ENCODE measurements at regions not wholly inside any gene's neighbourhood (a gene's known extent, or its start where the extent isn't known, plus 50 kb on each side); places are given as distances from the start of the nearest gene placed in this dataset.

DNA sequence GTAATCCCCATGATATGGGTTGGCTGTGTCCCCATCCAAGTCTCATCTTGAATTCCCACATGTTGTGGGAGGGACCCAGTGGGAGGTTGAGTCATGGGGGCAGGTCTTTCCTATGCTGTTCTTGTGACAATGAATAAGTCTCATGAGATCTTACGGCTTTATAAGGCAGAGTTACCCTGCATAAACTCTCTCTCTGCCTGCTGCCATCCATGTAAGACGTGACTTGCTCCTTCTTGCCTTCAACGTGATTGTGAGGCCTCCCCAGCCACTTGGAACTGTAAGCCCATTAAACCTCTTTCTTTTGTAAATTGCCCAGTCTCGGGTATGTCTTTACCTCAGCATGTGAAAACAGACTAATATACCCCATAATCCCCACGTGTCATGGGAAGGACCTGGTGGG, 61.9 kb upstream of the LDAH start:
- DNase-seq = no peak
- Mint-ChIP-seq H3K27me3 (ENCODE audit: insufficient read depth) (no peaks in the 10 kb centered on the region; the same call in 1 of the 2 replicates), H3K4me3 (no peak overlapping the region), H3K9me3 (peaks cover 5% of the 10 kb centered on the region; the same call in 1 of the 2 replicates), H3K27ac (no peak overlapping the region), H3K4me1 (ENCODE audit: low read depth) (no peaks in the 10 kb centered on the region), H3K36me3 (ENCODE audit: low read depth) (no peaks in the 10 kb centered on the region)
- TF ChIP-seq, protein P1, sequence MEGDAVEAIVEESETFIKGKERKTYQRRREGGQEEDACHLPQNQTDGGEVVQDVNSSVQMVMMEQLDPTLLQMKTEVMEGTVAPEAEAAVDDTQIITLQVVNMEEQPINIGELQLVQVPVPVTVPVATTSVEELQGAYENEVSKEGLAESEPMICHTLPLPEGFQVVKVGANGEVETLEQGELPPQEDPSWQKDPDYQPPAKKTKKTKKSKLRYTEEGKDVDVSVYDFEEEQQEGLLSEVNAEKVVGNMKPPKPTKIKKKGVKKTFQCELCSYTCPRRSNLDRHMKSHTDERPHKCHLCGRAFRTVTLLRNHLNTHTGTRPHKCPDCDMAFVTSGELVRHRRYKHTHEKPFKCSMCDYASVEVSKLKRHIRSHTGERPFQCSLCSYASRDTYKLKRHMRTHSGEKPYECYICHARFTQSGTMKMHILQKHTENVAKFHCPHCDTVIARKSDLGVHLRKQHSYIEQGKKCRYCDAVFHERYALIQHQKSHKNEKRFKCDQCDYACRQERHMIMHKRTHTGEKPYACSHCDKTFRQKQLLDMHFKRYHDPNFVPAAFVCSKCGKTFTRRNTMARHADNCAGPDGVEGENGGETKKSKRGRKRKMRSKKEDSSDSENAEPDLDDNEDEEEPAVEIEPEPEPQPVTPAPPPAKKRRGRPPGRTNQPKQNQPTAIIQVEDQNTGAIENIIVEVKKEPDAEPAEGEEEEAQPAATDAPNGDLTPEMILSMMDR (IDR thresholded peaks at IDR 0.05) = no peak

DNA sequence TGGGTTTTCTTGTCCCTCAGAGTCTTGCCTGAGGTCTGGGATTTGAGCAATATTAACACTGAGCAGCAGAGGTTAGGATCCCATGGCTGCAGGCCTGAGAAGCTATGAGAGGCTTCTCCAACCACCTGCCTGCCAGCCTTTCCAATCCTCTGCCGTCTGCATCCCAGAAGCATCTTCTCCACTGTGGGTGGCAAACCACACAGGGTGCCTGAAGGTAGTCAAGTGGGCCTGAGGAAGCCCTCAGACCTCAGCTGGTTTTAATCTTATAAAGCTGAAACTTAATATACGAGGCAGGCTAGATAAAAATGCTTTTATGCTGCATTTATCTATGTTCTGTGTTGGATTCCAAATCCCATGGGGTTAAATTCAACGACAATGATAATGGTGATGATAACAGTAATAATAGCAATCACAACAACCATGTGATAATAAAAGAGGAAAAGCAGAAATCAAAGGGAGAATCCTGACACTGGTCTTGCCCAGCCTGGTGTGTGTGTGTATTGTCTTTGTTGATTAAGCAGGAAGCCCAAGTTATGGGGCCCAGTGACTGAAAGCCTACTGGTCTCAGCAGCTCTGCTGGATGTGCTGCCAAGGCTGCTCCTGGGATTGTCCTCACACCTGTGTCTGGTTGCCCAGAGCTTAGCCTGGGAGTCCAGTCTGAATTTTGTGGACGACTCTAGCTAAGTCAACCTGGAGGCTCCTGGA, 59.7 kb upstream of the LDAH start:
- Mint-ChIP-seq H3K9me3 (peaks cover 5% of the 10 kb centered on the region; the same call in 1 of the 2 replicates), H3K36me3 (ENCODE audit: low read depth) (no peaks in the 10 kb centered on the region), H3K4me1 (ENCODE audit: low read depth) (no peaks in the 10 kb centered on the region), H3K27me3 (ENCODE audit: insufficient read depth) (no peaks in the 10 kb centered on the region; the same call in 1 of the 2 replicates), H3K27ac (no peak overlapping the region), H3K4me3 (no peak overlapping the region)
- no peak for DNase-seq
- TF ChIP-seq, protein P1 (IDR thresholded peaks at IDR 0.05) = no peak

- peaks cover 5% of the 10 kb centered on the region; the same call in 1 of the 2 replicates for H3K9me3 Mint-ChIP-seq
- H3K27me3 Mint-ChIP-seq (ENCODE audit: insufficient read depth) = no peaks in the 10 kb centered on the region; the same call in none of the 2 replicates
- H3K36me3 Mint-ChIP-seq (ENCODE audit: low read depth) = no peaks in the 10 kb centered on the region
- H3K27ac Mint-ChIP-seq = no peak overlapping the region
- no peak for DNase-seq
- no peaks in the 10 kb centered on the region for H3K4me1 Mint-ChIP-seq (ENCODE audit: low read depth)
- TF ChIP-seq, protein P1 (IDR thresholded peaks at IDR 0.05) = no peak
- H3K4me3 Mint-ChIP-seq = no peak overlapping the region
These were observed 57.4 kb upstream of the LDAH start for GRCh38 chr2:20880221-20880771.

- Mint-ChIP-seq H3K27ac (no peak overlapping the region), H3K9me3 (peaks cover 5% of the 10 kb centered on the region), H3K4me1 (ENCODE audit: low read depth) (no peaks in the 10 kb centered on the region), H3K36me3 (ENCODE audit: low read depth) (no peaks in the 10 kb centered on the region), H3K4me3 (no peak overlapping the region), H3K27me3 (ENCODE audit: insufficient read depth) (no peaks in the 10 kb centered on the region; the same call in none of the 2 replicates)
- no peak for DNase-seq
- TF ChIP-seq, protein P1 (IDR thresholded peaks at IDR 0.05) = no peak
These were observed 56.3 kb upstream of the LDAH start for GRCh38 chr2:20879221-20879620.

DNA sequence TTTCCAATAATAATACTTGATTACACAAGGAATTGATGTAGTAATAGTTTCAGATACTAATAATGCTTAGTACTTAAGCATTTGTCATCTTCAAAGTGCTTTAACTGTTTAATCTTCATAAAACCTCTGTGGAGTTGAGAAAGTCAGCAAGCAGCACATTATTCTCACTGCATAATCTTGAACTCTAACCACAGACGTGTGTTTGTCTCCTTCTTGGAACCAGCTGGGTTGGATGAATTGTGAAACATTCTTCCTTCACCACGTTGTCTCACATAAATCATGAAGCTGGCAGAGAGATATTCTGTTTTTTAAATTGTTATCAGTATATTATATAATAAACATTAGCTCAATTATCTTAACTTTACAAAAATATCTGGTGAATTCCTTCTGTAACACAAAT, 55.1 kb upstream of the LDAH start:
- TF ChIP-seq, protein P1 (IDR thresholded peaks at IDR 0.05) = no peak
- Mint-ChIP-seq H3K4me3 (no peak overlapping the region), H3K27me3 (ENCODE audit: insufficient read depth) (no peaks in the 10 kb centered on the region; the same call in none of the 2 replicates), H3K9me3 (peaks cover 5% of the 10 kb centered on the region), H3K27ac (no peak overlapping the region), H3K36me3 (ENCODE audit: low read depth) (no peaks in the 10 kb centered on the region), H3K4me1 (ENCODE audit: low read depth) (no peaks in the 10 kb centered on the region)
- no peak for DNase-seq

All from HFFc6 (cell line).